Esophagus squamous epithelium (tissue), 5 donors: ENCODE measurements at regions not wholly inside any gene's neighbourhood (a gene's known extent, or its start where the extent isn't known, plus 50 kb on each side); places are given as distances from the start of the nearest gene placed in this dataset.

Source experiments
- DNase-seq: peaks from one replicate; lab custom pipeline; 2025; lab: John Stamatoyannopoulos, UW
- H3K27ac ChIP-seq, 4 donors: fragments of 200-600 bp; sonication (generic); one replicate each; pipeline ENCODE4 v1.5.1; 2016 to 2019; ENCODE audit warnings: mild to moderate bottlenecking in 1 of 4
- H3K27me3 ChIP-seq, 4 donors: fragments of 200-600 bp; sonication (generic); 1 replicate in 3 of 4; 2 replicates in 1 of 4; pipeline versions ENCODE4 v1.5.1 to v1.6.0; 2017 to 2021; ENCODE audit warnings: antibody characterized with exemption in 1 of 4
- H3K36me3 ChIP-seq, 3 donors: fragments of 200-600 bp; sonication (generic); one replicate each; pipeline ENCODE4 v1.5.1; 2016 to 2019
- H3K4me1 ChIP-seq, 3 donors: fragments of 200-600 bp; sonication (generic); one replicate each; pipeline ENCODE4 v1.5.1; 2017 to 2019
- H3K4me3 ChIP-seq, 4 donors: fragments of 200-600 bp; sonication (generic); 1 replicate in 3 of 4; 2 replicates in 1 of 4; pipeline ENCODE4 v1.5.1; 2016 to 2019; ENCODE audit warnings: mild to moderate bottlenecking in 2 of 4, moderate library complexity in 1 of 4
- H3K9me3 ChIP-seq, 3 donors: fragments of 200-600 bp; sonication (generic); one replicate each; pipeline ENCODE4 v1.5.1; 2016 to 2019
- POLR2A ChIP-seq, 4 donors: fragments of 450-650 bp; IDR thresholded peaks; one replicate each; pipeline ENCODE4 v1.6.1; 2017; ENCODE audit warnings: antibody characterized with exemption in 4 of 4, mild to moderate bottlenecking in 4 of 4, moderate library complexity in 3 of 4
- whole genome bisulfite sequencing, 2 donors: methylation state at CpG; one replicate each; pipeline ENCODE4 v1.1.5; 2018; 5-methylcytosine and 5-hydroxymethylcytosine counted together
- intact Hi-C: fragments of 100-400 bp; cut with DNase I; formaldehyde crosslinking; loops from one replicate; pipeline ENCODE4 v1.15.0; 2022
- TF ChIP-seq, protein P1 (sequence below), 6 experiments: fragments of 450-650 bp in 4 of 6; fragments of 200-600 bp in 2 of 6; sonication (generic) in 2 of 6; IDR thresholded peaks; one replicate each; pipeline ENCODE4 v1.5.1; 2016 to 2019; ENCODE audit warnings: antibody characterized with exemption in 6 of 6, mild to moderate bottlenecking in 4 of 6, moderate library complexity in 4 of 6
- donor health status: DM: yes; HTN: yes; CAD: no.

DNA sequence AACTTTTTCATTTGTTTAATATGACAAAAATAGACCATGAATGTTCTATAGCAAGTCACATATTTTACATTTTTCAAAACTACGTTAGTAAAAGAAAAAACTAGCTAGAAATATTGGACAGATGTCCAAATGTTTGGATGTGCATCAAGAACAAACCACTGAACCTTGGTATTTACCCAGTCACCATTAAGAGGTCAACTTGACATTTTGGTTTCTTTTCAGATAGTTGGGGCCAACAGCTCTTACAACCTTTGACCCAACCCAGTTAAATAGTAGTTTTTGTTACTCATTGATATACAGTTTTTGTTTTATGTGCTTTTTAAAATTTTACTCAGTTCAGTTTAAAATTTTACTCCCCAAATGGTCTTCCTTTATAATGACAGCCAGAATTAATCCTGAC, 238.7 kb upstream of the TET2 start:
- Histone ChIP-seq H3K9me3 (no peaks in the 10 kb centered on the region), H3K36me3 (no peaks in the 10 kb centered on the region), H3K4me1 (no peaks in the 10 kb centered on the region), H3K27ac (no peak overlapping the region), H3K4me3 (no peak overlapping the region), H3K27me3 (no peaks in the 10 kb centered on the region)
- TF ChIP-seq, protein P1, sequence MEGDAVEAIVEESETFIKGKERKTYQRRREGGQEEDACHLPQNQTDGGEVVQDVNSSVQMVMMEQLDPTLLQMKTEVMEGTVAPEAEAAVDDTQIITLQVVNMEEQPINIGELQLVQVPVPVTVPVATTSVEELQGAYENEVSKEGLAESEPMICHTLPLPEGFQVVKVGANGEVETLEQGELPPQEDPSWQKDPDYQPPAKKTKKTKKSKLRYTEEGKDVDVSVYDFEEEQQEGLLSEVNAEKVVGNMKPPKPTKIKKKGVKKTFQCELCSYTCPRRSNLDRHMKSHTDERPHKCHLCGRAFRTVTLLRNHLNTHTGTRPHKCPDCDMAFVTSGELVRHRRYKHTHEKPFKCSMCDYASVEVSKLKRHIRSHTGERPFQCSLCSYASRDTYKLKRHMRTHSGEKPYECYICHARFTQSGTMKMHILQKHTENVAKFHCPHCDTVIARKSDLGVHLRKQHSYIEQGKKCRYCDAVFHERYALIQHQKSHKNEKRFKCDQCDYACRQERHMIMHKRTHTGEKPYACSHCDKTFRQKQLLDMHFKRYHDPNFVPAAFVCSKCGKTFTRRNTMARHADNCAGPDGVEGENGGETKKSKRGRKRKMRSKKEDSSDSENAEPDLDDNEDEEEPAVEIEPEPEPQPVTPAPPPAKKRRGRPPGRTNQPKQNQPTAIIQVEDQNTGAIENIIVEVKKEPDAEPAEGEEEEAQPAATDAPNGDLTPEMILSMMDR (IDR thresholded peaks at IDR 0.05) = no peak
- TF ChIP-seq POLR2A (IDR thresholded peaks at IDR 0.05) = no peak
- no peak for DNase-seq
- WGBS, 2 donors = 45 to 55% methylated on average over 1 of the region's 1 CpG
- intact Hi-C loops = no loop called here

DNA sequence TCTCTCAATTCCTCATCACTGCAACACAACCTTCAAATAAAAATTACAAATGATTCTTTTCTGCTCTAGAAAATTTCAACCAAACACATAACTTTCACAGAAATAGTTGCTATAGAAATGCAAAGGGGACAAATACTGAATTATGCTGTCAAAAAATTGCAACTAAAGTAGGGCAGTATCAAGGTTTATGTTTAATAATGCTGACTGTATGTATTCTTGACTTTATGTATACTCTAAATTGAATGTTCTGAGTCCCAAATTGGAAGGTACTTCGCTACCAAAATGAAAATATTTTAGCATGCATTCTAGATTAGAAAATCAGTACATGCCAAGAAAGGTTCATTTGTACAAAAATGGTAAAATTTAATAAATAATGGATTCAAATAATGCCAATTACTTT, 237.3 kb upstream of the TET2 start:
- TF ChIP-seq, protein P1 (IDR thresholded peaks at IDR 0.05) = no peak
- TF ChIP-seq POLR2A (IDR thresholded peaks at IDR 0.05) = no peak
- Histone ChIP-seq H3K27me3 (no peaks in the 10 kb centered on the region), H3K9me3 (no peaks in the 10 kb centered on the region), H3K27ac (no peak overlapping the region), H3K36me3 (no peaks in the 10 kb centered on the region), H3K4me3 (no peak overlapping the region), H3K4me1 (no peaks in the 10 kb centered on the region)
- intact Hi-C loops = no loop called here
- WGBS, 2 donors = 82 to 83% methylated on average over 1 of the region's 1 CpG
- DNase-seq = no peak

DNA sequence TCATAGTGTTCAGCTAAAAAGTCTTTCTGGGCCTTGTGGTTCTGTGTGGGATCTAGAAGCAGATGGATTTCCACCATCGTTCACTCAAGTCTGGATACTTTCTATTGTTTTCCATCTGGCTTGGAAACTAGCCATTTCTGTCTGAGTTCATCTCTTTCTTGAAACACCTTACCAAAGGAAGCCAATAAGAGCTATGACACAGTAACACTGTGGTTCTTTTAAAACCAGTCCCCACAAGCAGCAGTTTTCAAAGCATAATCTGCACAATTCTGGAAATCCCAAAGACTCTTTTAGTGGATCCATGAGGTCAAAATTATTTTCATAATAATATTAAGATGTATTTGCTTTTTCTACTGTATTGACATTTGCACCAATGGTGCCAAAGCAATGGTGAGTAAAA, 234.2 kb upstream of the TET2 start:
- intact Hi-C loops = no loop called here
- Histone ChIP-seq H3K36me3 (no peaks in the 10 kb centered on the region), H3K4me1 (no peaks in the 10 kb centered on the region), H3K4me3 (no peak overlapping the region), H3K27me3 (no peaks in the 10 kb centered on the region), H3K27ac (no peak overlapping the region), H3K9me3 (no peaks in the 10 kb centered on the region)
- no peak for DNase-seq
- TF ChIP-seq, protein P1 (IDR thresholded peaks at IDR 0.05) = no peak
- TF ChIP-seq POLR2A (IDR thresholded peaks at IDR 0.05) = no peak
- 37 to 65% methylated on average over 1 of the region's 1 CpG for WGBS, 2 donors

DNA sequence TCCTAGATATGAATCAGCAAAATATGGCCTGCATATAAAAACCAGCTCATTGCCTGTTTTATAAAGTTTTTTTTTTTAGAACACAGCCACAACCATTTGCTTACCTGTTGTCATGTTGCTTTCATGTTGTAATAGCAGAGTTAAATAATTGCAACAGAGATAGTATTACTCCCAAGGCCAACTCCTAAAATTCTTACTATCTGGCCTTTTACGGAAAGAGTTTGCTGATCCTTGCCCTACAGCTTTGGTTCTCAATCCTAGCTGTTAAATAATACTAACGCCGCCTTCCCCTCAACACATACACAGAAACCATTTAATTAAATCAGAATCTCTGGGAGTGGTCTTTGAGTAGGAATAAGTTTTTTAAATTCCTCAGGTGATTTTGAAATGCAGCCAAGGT, 231.3 kb upstream of the TET2 start:
- WGBS, 2 donors = 76 to 92% methylated on average over 3 of the region's 3 CpGs
- Histone ChIP-seq H3K4me1 (peaks cover 0 to 10% (median 0%) of the 10 kb centered on the region in 3 donors), H3K27ac (no peak overlapping the region), H3K27me3 (no peaks in the 10 kb centered on the region), H3K9me3 (no peaks in the 10 kb centered on the region), H3K36me3 (no peaks in the 10 kb centered on the region), H3K4me3 (no peak overlapping the region)
- DNase-seq = no peak
- intact Hi-C loops = no loop called here
- no peak for TF ChIP-seq POLR2A (IDR thresholded peaks at IDR 0.05)
- TF ChIP-seq, protein P1 (IDR thresholded peaks at IDR 0.05) = no peak

DNA sequence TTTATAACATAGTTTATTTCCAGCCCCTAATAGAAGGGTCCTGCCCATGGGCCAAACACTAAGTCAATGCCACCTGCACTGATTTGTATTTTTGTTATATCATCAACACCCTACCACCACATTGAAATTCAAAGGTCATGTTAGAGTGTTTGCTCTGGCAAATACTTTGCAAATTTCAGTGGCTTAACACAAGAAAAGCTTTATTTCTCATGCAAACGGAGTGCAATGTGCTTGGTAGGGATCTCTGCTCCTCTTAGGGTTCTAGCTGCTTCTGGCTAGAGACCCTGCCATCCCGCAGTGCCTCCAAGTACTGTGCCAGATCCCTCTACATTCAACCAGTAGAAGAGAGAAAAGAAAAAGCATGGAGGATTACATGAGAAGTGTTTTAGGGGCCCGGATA, 230.8 kb upstream of the TET2 start:
- intact Hi-C loops = no loop called here
- Histone ChIP-seq H3K27me3 (no peaks in the 10 kb centered on the region), H3K27ac (no peak overlapping the region), H3K36me3 (no peaks in the 10 kb centered on the region), H3K4me3 (no peak overlapping the region), H3K9me3 (no peaks in the 10 kb centered on the region), H3K4me1 (peaks cover 0 to 10% (median 0%) of the 10 kb centered on the region in 3 donors)
- no peak for DNase-seq
- no peak for TF ChIP-seq POLR2A (IDR thresholded peaks at IDR 0.05)
- TF ChIP-seq, protein P1 (IDR thresholded peaks at IDR 0.05) = no peak
- WGBS, 2 donors = 65 to 69% methylated on average over 2 to 3 of the region's 3 CpGs
